Activated effector memory CD4-positive, alpha-beta T cell treated with anti-CD3 and anti-CD28 coated beads, Interleukin-2, amount 50 U/mL, for 16 hours (primary cell): ENCODE measurements at regions not wholly inside any gene's neighbourhood (a gene's known extent, or its start where the extent isn't known, plus 50 kb on each side); places are given as distances from the start of the nearest gene placed in this dataset.
A peak's percentile ranks its signal among the peaks of the same experiment; 100 is the strongest.

Source experiments
- DNase-seq: peaks from one replicate; pipeline ENCODE4 v3.0.0-alpha.2; 2020

GRCh38 chr21:16870103-16870502 lies 642.7 kb upstream of the CXADR start:
- DNase-seq: no peak

GRCh38 chr21:16872616-16873015 lies 640.2 kb upstream of the CXADR start:
- no peak for DNase-seq

GRCh38 chr21:16873176-16873575 lies 639.7 kb upstream of the CXADR start:
- DNase-seq: no peak

DNA sequence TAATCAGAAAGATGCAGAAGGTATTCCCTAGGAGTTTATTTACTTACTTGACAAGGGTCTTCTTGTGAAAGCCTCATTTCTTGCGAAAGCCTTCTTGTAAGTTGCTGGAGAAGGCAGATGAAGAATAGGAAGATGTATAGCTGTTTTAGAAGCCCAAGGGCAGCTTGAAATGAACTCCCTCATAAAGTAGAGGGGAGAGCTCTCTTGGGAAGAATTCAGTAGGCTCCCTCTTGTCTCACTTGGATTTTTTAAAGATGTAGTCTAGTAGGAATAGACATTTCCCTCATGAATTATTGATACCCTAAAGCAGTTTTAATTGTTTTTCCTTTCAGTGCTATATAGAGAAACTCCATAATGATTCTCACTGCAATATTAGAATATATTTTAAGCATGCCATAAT lies 639.2 kb upstream of the CXADR start:
- DNase-seq: no peak

GRCh38 chr21:16879479-16879878 lies 633.4 kb upstream of the CXADR start:
- DNase-seq: no peak

- DNase-seq: no peak
Measured at GRCh38 chr21:16891821-16892220, 621.0 kb upstream of the CXADR start.

DNA sequence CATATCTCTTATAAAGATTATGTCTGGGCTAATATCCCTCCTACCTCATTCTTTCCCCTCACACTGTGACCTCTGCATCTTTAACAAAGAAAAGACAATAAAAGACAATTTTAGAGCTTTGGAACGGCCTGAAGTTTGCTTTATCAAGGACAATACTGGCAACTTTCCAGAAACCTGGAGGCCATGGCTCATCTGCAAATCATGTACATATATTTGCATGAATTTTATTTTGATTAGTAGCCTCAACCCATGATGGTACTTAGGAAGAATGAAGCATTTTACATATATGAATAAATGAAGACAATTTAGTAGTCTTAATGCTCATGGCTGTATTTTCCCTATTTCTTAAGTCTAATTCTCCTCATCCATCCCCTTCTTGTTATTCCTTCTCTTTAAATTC lies 612.2 kb upstream of the CXADR start:
- no peak for DNase-seq

DNA sequence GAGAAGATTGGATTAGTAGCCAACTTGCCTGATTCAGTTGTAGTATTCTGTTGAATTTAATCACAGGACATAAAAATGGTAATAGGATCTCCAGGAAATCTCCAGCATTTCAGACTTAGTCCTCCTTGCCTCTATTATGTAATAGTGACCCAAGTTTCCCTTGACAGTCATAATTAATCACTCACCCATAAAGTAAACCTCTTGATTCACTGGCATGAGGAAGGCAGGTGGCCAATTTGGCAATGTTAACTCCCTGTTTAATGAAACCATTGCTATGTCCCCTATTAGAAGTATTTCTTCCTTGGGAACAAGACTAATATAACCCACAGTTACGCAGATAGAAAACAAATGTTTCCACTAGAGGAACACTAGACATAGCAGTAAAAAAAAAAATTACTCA lies 604.8 kb upstream of the CXADR start:
- no peak for DNase-seq

GRCh38 chr21:16910435-16911165 lies 602.2 kb upstream of the CXADR start:
- DNase-seq: no peak

DNA sequence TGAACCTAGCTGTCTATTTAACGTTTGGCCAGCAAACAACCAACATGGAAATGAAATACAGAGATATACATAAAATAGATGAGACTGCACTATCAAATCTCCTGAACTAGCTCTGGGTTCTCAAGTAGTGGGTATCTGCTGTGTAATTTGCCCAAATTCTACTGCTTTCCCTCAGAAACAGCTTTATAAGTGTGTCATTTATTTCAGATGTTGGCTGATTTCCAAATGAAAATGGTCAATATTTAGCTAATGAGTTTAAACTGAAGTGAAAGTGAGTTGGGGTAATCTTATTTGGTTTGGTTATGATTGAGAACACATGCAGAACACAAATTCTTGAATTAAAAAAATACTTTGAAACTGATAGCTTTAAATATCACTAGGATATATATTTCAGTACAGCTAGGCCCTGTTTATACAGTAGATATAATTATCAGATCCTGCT lies 601.7 kb upstream of the CXADR start:
- no peak for DNase-seq

DNA sequence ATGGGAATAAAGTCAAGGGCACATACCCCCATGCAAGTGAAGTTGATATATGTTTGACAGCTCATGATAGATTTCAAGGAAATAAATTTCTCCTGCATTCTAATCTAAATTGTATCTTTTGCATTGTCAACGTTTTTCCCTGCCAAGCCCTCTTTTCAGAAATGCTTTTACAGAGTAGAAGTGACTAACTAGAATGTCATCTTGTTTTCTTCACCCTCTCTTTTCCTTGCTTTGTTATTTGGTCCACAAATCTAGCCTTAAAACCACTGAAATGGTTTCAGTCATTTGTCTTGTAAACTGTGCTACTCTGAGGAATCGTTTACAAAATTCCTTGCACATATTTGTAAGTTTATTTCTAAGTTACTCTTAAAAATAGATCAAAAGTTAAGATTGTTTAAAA lies 600.8 kb upstream of the CXADR start:
- no peak for DNase-seq

GRCh38 chr21:16913010-16913409 lies 599.8 kb upstream of the CXADR start:
- DNase-seq: no peak

- DNase-seq: no peak
Measured at GRCh38 chr21:16928439-16928838, 584.4 kb upstream of the CXADR start.

- DNase-seq: no peak
Measured at GRCh38 chr21:16932314-16932713, 580.5 kb upstream of the CXADR start.

DNA sequence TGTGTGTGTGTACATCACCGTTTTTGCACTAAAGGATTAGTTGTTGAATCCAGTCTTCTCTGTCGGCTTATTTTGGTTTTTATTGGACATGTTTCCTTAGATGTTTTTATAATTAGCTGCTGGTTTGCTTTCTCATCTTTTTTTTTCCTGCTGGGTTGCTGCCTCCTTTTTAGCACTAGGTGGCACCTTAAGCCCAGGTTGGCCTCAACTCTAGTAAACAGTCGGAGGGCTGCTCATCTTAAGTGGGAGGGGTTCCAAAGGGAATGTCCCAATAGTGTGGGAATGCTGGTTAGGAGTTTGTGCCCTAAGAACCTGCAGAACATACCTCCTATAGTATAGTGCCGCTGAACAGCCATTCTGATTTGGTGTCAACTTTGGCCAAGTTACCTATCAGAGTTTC lies 570.1 kb upstream of the CXADR start:
- DNase-seq: no peak

GRCh38 chr21:16943231-16943630 lies 569.6 kb upstream of the CXADR start:
- DNase-seq: no peak

DNA sequence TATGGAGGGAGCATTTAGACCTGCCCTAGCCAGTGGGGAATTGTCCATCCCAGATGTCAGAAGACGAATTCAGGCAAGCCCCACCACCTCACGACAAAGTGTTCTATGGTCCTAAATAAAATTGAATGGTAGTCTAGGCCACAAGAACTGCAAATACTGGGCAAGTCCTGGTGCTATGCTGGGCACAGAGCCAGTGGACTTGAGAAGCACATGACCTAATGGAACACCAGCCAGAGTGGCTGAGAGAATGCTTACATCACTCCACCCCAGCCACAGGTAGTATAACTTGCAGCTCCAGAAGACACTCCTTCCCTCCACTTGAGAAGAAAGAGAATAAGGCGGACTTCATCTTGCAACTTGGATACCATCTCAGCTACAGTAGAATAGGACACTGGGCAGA lies 567.3 kb upstream of the CXADR start:
- DNase-seq: no peak

- DNase-seq: no peak
Measured at GRCh38 chr21:16956824-16957223, 556.0 kb upstream of the CXADR start.

DNA sequence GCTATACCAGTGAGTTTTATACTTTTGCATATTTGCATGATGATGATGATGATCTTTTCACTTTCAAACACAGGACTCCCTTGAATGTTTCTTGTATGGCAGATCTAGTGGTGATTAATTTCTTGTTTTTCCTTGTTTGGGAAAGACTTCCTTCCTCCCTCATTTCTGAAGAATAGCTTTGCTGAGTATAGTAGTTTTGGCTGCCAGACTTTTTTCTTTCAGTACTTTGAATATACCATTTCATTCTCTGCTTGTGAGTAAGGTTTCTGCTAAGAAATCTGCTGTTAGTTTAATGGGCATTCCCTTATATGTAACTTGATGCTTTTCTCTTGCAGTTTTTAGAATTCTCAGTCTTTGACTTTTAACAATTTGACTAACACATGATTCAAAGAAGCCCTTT lies 547.4 kb upstream of the CXADR start:
- DNase-seq: no peak

DNA sequence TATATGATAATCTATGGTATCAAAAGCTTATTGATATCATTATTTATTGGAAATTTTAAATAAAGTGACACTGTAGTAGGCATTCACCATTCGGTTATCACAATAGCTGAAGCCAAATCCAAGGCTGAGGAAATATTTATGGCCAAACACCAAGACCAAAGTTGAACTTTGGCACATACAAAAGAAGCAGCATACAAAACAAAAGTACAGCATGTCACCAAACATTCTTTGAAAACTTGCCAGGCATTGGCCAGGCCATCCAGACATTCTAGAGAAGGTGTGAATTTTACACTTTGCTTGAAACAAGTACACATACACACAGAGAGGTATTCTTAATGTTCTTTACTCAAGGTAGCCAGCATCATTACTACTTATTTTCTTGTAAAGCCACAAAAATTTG lies 544.4 kb upstream of the CXADR start:
- no peak for DNase-seq

GRCh38 chr21:16969636-16970035 lies 543.2 kb upstream of the CXADR start:
- no peak for DNase-seq

- DNase-seq: no peak
Measured at GRCh38 chr21:16974060-16974459, 538.8 kb upstream of the CXADR start.

DNA sequence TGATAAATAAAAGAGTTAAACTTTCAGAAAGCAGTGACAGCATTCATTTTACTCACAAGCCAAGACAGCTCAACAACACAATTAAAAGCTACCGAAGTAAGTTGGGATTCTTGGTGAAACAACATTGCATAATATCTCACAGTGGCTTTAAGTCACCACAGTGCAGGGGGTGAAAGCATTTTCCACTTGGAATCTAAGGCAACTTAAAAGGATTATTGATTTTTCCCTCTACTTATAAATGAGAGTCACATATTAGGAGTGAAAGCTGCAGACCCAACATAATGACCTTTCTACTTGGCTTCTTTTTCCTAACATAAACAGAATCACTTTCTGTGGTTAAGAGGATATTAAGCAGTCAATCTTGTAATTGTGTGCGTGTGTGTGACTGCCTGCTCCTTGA lies 536.6 kb upstream of the CXADR start:
- no peak for DNase-seq

DNA sequence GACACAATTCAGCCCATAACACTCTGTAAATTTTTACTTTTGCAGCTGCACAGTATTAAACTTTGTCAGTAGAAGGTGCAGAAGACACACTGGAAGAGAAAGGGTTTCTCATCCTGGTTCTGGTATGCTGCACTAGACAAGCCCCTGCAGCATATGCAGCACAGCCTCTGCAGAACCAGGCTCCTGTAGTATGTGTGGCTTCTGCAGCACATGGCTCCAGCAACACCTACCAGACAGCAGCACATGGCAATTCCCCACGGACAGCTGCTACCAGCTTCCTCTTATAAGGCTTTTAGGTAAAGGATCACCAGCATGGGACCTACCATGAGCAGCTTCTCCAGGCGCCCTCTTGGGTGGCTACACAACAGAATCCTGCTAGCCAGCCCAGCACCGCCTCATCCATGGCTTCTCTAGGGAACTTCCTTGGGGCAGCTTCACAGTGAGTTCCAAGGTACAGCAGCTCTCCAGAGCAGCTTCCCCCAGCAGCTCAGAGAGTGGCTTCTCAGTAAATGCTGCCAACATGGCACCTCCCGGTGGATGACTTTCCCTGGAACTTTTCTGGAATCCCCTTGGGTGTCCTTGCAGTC lies 534.4 kb upstream of the CXADR start:
- peak; percentile 57 for DNase-seq

- no peak for DNase-seq
Measured at GRCh38 chr21:16979574-16979973, 533.3 kb upstream of the CXADR start.
